NCI-H69 (cell line): ENCODE measurements at regions not wholly inside any gene's neighbourhood (a gene's known extent, or its start where the extent isn't known, plus 50 kb on each side); places are given as distances from the start of the nearest gene placed in this dataset.
"Not testable (repeated sequence)": the region's sequence is repeated elsewhere in the genome, so short reads cannot be mapped to it uniquely, and the experiment has no call there.

ENCODE experiments used
- DNase-seq: peaks from one replicate; lab custom pipeline; 2025; lab: John Stamatoyannopoulos, UW

DNA sequence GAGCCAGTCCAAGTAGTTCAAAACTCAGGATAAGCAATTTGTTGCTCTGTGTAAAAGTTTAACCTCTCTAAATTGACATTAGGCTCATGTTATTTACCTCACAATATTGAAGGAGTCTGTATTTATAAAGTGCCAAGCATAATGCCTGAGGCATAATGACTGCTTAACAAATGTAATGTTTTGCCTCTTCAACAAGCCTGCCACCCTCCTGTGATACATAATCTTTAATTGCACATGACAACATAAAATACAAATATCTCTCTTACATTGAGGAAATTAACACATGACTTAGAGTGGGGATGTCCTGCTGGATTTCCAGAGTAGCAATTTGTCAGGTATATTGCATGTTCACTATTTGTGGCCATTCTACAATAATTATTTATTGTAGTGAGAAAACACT is 469.2 kb upstream of the ANO5 start:
- peak; percentile 100 for DNase-seq

DNA sequence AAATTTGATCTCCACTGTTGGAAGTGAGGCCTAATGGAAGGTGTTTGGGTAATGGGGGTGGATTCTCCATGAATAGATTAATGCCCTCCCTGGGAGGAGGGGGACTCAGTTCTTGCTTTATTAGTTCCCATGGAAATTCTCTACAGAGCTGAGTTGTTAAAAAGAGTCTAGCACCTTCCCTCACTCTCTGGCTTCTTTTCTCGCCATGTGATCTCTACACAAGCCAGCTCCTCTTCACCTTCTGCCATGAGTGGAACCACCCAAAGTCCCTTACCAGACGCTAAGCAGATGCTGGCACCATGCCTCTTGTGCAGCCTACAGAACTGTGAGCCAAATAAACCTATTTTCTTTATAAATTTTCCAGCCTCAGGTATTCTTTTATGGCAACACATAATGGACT is 465.8 kb upstream of the ANO5 start:
- peak; percentile 36 for DNase-seq

- DNase-seq, result no peak
These were observed 456.5 kb upstream of the ANO5 start for GRCh38 chr11:21736404-21736803.

DNA sequence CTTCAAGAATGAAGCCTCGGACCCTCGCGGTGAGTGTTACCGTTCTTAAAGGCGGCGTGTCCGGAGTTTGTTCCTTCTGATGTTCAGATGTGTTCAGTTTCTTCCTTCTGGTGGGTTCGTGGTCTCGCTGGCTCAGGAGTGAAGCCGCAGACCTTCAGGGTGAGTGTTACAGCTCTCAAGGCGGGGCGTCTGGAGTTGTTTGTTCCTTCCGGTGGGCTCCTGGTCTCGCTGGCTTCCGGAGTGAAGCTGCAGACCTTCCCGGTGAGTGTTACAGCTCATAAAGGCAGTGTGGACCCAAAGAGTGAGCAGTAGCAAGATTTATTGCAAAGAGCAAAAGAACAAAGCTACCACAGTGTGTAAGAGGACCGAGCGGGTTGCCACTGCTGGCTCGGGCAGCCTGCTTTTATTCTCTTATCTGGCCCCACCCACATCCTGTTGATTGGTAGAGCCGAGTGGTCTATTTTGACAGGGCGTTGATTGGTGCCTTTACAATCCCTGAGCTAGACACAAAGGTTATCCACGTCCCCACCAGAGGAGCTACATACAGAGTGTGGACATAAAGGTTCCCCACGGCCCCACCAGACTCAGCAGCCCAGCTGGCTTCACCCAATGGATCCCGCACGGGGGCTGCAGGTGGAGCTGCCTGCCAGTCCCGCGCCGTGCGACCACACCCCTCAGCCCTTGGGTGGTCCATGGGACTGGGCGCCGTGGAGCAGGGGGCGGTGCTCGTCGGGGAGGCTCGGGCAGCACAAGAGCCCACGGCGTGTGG is 440.2 kb upstream of the ANO5 start:
- not testable (repeated sequence) for DNase-seq

DNA sequence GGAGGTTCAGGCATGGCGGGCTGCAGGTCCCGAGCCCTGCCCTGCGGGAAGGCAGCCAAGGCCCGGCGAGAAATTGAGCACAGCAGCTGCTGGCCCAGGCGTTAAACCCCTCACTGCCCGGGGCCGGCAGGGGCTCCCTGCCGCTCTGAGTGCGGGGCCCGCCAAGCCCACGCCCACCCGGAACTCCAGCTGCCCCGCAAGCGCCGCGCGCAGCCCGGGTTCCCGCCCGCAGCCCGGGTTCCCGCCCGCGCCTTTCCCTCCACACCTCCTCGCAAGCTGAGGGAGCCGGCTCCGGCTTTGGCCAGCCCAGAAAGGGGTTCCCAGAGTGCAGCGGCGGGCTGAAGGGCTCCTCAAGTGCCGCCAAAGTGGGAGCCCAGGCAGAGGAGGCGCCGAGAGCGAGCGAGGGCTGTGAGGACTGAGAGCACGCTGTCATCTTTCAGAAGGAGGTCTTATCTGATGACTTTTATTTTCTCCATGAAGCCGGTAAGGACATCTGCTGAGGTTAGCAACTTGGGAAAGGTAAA is 439.6 kb upstream of the ANO5 start:
- not testable (repeated sequence) for DNase-seq

DNA sequence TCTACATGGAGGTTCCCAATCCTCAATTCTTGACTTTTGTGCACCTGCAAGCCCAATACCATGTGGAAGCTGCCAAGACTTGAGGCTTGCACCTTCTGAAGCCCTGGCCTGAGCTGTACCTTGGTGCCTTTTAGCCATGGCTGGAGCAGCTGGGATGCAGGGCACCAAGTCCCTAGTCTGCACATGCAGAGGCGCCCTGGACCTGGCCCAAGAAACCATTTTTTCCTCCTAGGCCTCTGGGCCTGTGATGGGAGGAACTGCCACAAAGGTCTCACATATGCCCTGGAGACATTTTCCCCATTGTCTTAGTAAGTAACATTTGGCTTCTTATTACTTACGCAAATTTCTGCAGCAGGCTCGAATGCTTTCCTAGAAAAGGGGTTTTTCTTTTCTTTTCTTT is 431.9 kb upstream of the ANO5 start:
- no peak for DNase-seq

DNA sequence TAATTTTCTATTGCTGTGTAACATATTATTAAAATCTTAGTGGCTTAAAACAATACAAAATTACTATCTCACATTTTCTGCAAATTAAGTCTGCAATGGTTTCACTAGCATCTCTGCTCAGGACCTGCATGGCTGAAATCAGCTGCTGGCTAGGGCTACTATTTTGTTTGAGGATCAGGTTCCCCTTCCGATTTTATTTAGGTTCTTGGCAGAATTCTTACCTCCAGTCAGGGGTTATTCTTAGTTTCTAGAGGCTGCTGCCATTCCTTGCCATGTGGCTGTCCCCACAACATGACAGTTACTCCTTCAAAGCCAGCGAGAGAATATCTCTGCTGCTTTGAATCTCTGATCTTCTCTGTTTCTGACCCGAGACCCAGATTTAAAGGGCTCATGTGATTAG is 424.5 kb upstream of the ANO5 start:
- DNase-seq, result peak; percentile 23

- DNase-seq, result peak; percentile 18
These were observed 423.7 kb upstream of the ANO5 start for GRCh38 chr11:21769188-21769587.

DNA sequence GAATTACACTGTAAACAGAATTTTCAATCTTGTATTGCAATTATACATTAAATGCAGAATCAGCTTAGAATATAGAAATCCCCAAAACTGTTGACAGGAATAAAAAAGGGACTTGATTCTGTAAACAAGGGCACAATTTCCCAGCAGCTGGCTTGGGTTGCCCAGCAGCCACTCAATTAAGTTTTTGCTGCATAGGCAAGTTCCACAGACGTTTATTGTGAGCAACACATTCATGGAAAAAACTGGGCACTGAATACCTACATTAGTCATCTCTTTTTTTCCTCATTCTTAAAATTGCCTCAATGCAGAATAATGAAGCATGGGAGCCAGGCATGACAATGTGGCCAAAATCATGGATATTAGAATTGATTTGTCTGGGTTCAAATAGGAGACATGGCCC is 421.8 kb upstream of the ANO5 start:
- peak; percentile 50 for DNase-seq

- DNase-seq, result peak; percentile 79
These were observed 418.7 kb upstream of the ANO5 start for GRCh38 chr11:21774212-21774611.

GRCh38 chr11:21775911-21776310 is 417.0 kb upstream of the ANO5 start:
- peak; percentile 38 for DNase-seq

DNA sequence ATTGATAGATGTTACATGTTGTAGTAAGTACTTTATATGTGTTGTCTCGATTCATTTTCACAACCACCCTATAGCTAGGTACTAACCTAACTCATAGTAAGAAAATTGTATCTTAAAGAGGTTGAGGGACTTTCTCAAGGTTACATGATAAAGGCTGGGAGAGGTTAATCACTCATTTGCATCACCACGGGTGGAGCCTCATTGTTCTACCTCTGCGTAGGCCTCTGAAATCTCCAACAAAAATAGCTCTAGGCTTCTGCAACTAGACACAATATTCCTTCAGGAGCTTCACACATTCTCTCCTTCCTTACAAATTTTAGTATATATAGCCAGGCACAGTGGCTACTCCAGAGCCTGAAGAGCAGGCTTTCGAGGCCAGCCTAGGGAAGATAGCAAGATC is 408.9 kb upstream of the ANO5 start:
- no peak for DNase-seq

GRCh38 chr11:21785351-21785750 is 407.5 kb upstream of the ANO5 start:
- no peak for DNase-seq

DNA sequence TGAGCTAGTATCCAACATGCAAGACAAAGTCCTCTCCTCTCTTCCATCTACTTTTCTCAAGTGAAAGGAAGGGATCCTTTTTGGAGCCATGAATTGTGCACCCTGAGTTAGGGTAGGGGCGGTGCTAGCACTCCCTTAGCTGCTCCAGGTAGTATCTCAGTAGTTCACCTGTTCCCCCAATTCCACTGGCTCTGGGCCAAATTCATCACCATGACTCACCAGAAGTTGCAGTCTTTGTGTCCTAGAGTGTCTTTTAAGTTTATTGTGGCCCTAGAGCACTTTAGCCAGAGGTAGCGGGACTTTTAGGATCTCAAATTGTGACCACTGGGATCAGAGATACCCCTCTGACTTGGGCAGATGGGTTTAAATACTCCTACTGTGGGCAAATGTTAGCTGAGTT is 398.6 kb upstream of the ANO5 start:
- DNase-seq, result peak; percentile 43

- no peak for DNase-seq
These were observed 394.7 kb upstream of the ANO5 start for GRCh38 chr11:21798216-21798615.

DNA sequence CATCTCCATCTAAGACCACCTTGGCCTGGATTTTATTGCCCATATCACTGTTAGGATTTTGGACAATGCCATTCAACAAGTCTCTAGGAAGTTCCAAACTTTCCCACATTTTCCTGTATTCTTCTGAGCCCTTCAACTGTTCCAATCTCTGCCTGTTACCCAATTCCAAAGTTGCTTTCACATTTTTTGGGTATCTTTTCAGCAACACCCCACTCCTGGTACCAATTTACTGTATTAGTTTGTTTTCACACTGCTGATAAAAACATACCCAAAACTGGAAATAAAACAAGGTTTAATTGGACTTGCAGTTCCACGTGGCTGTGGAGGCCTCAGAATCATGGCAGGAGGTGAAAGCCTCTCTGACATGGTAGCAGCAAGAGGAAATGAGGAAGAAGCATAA is 388.4 kb upstream of the ANO5 start:
- DNase-seq, result not testable (repeated sequence)

GRCh38 chr11:21806508-21806907 is 386.4 kb upstream of the ANO5 start:
- DNase-seq, result no peak

GRCh38 chr11:21806947-21807346 is 385.9 kb upstream of the ANO5 start:
- no peak for DNase-seq

DNA sequence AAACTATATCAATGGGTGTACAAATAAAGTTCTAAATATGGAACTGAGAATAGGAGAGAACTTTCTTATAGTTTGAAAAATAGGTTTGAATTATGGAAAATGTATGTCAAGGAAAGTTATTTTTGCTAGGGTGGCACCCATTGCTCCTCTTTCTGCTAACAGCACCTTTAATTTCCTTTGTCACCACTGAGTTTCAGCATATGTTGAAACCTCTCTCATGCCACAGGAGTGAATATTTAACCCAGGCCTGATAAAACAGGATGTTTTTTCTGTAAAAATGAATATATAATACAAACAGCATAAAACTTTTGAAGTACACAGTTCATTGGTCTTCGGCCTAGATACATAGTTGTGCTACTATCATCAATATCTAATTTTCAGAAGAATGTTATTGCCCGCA is 385.5 kb upstream of the ANO5 start:
- no peak for DNase-seq

GRCh38 chr11:21810650-21811049 is 382.2 kb upstream of the ANO5 start:
- no peak for DNase-seq

DNA sequence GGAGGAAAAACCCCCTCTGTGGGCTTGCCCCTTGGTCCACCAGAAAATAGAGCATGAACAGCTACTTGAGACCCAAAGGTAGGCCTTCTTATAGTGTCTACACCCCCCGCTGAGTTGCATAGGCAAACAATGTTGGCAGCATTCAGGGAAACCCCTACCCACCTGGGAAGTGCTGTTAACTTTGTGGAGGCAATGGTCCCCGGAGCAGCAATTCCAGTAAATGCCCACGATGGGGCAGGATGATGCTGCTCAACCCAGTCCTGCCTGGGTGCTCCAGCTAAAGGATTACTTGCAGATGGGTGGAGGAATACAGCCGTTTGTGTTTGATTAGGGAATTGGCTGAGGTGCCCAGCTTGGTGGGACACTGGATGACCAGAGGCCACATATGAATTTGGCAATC is 381.3 kb upstream of the ANO5 start:
- DNase-seq, result no peak

- DNase-seq, result peak; percentile 28
These were observed 378.7 kb upstream of the ANO5 start for GRCh38 chr11:21814169-21814568.

DNA sequence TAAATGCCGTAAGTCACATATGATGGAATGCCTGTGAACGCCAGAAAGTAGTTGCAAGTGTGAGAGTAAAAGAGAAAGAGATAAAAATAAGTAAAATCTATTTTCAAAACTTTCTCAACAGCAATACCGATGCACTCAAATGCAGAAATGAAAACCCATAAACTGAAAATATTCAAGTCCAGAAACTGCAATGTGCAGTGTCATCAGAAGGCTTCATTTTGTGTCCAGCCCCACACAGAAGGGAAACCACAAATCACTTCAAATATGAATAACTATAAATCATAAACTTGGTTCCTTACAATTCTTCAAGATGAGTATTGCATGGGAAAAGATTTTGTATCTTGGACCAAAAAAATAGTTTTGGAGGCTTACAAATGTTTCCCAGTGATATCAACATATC is 375.2 kb upstream of the ANO5 start:
- DNase-seq, result no peak

- DNase-seq, result no peak
These were observed 372.7 kb upstream of the ANO5 start for GRCh38 chr11:21820176-21820575.
